ENCODE measurements at regions not wholly inside any gene's neighbourhood (a gene's known extent, or its start where the extent isn't known, plus 50 kb on each side); places are given as distances from the start of the nearest gene placed in this dataset.
A peak's percentile ranks its signal among the peaks of the same experiment; 100 is the strongest.

- no peak for DNase-seq
Measured at GRCh38 chr15:77716632-77717332, 84.1 kb upstream of the LINGO1 start.

GRCh38 chr15:77715860-77716259, 83.1 kb upstream of the LINGO1 start:
- DNase-seq: no peak

- peak in 1 of 58 donors; percentile 47 for DNase-seq
Measured at GRCh38 chr15:77715051-77715450, 82.3 kb upstream of the LINGO1 start.

- DNase-seq: peak in 7 of 58 donors; percentile 22 to 50 (median 38)
Measured at GRCh38 chr15:77714555-77714954, 81.8 kb upstream of the LINGO1 start.

GRCh38 chr15:77714023-77714422, 81.3 kb upstream of the LINGO1 start:
- DNase-seq: no peak

GRCh38 chr15:77713281-77713680, 80.6 kb upstream of the LINGO1 start:
- peak in 4 of 58 donors; percentile 19 to 32 (median 24) for DNase-seq

GRCh38 chr15:77712438-77712837, 79.7 kb upstream of the LINGO1 start:
- no peak for DNase-seq

GRCh38 chr15:77710637-77711036, 77.9 kb upstream of the LINGO1 start:
- DNase-seq: peak in 3 of 58 donors; percentile 29 to 41 (median 33)

GRCh38 chr15:77710206-77710605, 77.5 kb upstream of the LINGO1 start:
- DNase-seq: no peak

GRCh38 chr15:77709135-77709886, 76.6 kb upstream of the LINGO1 start:
- DNase-seq: peak in 1 of 58 donors; percentile 72

- DNase-seq: peak in 14 of 58 donors; percentile 20 to 86 (median 46)
Measured at GRCh38 chr15:77706482-77707244, 74.0 kb upstream of the LINGO1 start.

GRCh38 chr15:77702211-77702957, 69.7 kb upstream of the LINGO1 start:
- DNase-seq: no peak

GRCh38 chr15:77698481-77698880, 65.8 kb upstream of the LINGO1 start:
- no peak for DNase-seq

GRCh38 chr15:77697893-77698292, 65.2 kb upstream of the LINGO1 start:
- peak in 5 of 58 donors; percentile 14 to 53 (median 28) for DNase-seq

GRCh38 chr15:77696871-77697270, 64.2 kb upstream of the LINGO1 start:
- no peak for DNase-seq

GRCh38 chr15:77695961-77696582, 63.4 kb upstream of the LINGO1 start:
- peak in 2 of 58 donors; percentile 25 to 41 for DNase-seq

GRCh38 chr15:77695548-77695947, 62.8 kb upstream of the LINGO1 start:
- no peak for DNase-seq

- DNase-seq: peak in 10 of 58 donors; percentile 10 to 53 (median 22)
Measured at GRCh38 chr15:77693576-77693975, 60.9 kb upstream of the LINGO1 start.

- DNase-seq: no peak
Measured at GRCh38 chr15:77692614-77693013, 59.9 kb upstream of the LINGO1 start.

GRCh38 chr15:77691607-77692006, 58.9 kb upstream of the LINGO1 start:
- peak in 1 of 58 donors; percentile 15 for DNase-seq

- no peak for DNase-seq
Measured at GRCh38 chr15:77689821-77690220, 57.1 kb upstream of the LINGO1 start.

Data from anterior cingulate cortex (tissue), 58 donors.